ENCODE measurements at regions not wholly inside any gene's neighbourhood (a gene's known extent, or its start where the extent isn't known, plus 50 kb on each side); places are given as distances from the start of the nearest gene placed in this dataset.
"Not testable (repeated sequence)": the region's sequence is repeated elsewhere in the genome, so short reads cannot be mapped to it uniquely, and the experiment has no call there.

DNA sequence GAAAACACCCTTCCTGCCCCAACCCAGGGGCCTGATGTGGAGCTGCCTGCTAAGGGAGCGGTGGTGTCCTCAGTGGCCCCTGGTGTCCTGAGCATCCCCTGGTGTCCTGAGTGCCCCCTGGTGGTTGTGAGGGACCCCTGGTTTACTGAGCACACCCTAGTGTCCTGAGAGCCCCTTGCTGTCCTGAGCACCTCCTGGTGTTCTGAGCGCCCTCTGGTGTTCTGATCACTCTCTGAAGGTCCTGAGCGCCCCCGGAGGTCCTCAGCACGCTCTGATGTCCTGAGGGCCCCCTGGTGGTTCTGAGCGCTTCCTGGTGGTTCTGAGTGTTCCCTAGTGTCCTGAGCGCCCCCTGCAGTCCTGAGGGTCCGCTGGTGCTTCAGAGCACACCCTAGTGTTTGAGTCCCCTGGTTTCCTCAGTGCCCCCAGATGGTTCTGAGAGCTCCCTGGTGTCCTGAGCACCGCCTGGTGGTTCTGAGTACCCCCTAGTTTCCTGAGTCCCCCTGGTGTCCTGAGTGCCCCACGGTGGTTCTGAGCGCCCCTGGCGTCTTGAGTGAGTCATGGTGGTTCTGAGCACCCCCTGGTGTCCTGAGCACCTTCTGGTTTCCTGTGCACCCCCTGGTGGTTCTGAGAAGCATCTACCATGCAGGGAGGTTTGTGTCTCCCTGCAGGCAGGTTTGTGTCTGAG lies 1004.2 kb downstream of the TMEM121 start:
- DNase-seq: no peak

DNA sequence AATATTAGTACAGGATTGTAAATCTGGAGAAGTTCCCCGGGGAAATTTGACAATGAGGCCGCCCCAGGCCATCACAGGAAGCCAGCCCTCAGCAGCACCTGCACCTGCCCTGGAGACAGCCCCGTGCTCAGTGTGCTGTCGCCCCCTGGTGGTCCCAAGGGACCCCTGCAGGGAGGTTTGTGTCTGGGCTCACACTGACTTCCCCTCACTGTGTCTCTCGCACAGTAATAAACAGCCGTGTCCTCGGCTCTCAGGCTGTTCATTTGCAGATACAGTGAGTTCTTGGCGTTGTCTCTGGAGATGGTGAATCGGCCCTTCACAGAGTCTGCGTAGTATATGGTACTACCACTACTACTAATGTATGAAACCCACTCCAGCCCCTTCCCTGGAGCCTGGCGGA lies 1011.2 kb downstream of the TMEM121 start:
- not testable (repeated sequence) for DNase-seq

DNA sequence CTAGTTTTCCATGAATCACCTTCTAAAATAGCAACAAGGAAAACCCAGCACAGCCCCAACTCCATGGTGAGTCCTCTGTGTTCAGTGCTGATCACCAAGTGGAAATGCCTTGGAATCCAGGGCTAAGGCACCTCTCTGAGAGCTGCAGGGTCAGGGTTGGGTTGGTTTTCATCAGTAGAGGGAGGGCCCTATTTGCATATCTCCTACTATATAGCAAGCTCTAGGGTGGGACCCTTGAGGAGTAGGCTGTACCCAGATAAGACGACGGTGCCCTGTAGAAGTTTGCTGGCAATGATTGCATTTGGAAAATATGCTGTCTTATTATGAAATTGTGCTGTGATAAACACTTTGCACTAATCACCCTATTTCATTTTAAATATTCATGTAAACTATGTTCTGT lies 1011.8 kb downstream of the TMEM121 start:
- no peak for DNase-seq

DNA sequence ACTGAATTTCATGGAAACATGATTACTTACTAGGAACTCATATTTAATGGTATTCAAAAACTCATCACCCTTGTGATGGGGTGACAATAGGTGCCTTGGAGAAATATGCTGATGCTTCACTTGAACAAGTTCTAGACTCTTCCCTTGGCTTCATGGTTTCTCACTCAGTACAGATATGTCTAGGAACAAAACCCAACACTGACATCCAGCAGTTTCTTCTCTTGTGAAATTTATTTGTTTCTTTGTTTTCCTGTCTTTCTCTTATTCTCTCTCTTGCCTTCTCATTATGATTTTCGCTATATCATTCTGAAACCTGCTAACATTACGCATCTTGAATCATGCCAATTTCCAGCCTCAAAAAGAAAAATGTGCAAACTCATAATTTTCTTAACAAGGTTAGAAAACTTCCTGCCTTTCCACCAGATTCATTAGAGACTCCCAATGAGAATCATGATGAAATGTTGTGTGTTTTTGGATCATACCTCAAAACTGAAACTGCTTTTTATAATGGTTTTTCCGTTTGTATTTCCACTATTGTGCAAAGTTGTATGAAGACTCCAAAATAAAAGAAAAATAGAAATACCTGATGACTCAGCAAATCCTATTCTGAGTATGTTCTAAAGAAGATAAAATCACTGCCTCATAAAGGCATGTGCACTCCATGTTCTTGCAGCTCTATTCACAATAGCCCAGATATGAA lies 1021.5 kb downstream of the TMEM121 start:
- DNase-seq: no peak

DNA sequence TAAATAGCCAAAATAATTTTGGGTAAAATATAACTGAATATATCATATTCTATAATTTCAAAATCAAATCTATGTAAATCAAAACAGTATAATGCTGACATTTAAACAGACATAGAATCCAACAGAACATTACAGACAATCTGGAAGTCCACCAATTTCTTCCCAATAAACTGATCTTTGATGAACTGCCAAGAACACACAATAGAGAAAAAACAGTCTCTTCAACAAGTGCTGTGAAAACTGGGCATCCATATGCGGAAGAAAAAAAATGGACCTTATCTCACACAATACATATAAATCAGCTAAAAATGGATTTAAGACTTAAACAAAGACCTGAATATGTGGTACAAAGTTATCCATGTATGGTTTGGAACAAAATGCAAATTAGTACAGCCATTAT lies 1022.7 kb downstream of the TMEM121 start:
- DNase-seq: no peak

DNA sequence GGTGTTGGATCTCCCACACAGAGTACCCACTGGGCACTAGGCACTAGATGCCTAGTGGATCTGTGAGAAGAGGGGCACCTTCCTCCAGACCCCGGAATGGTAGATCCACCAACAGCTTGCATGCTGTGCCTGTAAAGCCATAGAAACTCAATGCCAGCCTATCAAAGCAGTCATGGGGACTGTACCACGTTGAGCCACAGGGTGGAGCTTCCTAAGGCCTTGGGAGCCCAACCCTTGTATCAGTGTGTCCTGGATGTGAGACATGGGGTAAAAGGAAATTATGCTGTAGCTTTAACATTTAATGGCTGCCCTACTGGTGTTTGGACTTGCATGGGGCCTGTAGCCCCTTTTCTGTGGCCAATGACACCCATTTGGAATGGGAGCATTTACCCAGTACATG lies 1024.9 kb downstream of the TMEM121 start:
- no peak for DNase-seq

DNA sequence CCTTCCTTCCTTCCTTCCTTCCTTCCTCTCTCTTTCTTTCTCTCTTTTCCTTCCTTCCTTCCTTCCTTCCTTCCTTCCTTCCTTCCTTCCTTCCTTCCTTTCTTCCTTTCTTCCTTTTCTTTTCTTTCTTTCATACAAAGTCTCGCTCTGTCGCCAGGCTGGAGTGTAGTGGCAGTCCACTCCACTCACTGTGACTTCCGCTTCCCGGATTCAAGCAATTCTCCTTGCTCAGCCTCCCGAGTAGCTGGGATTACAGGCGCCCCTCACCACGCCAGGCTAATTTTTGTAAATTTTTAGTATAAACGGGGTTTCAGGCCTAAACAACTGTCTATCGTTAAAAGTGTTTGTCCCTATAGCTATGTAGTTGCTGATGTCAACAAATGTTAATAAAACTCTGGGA lies 1029.8 kb downstream of the TMEM121 start:
- not testable (repeated sequence) for DNase-seq

DNA sequence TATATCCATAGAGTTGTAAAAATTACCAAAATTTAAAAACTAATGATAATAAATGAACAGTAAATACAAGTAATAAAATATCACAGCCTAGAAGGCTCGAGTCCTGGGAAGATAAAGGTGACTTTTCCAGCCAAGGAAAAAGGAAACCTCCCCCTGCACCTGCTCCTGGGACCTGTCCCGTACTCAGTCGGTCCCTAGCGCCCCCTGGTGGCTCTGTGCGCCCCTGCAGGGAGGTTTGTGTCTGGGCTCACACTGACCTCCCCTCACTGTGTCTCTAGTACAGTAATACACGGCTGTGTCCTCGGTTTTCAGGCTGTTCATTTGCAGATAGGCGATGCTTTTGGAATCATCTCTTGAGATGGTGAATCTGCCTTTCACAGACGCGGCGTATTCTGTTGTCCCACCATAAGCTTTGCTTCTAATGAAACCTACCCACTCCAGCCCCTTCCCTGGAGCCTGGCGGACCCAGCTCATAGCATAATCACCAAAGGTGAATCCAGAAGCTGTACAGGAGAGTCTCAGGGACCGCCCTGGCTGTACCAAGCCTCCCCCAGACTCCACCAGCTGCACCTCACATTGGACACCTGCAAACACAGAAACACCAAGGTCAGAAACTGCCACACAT lies 1030.4 kb downstream of the TMEM121 start:
- no peak for DNase-seq

DNA sequence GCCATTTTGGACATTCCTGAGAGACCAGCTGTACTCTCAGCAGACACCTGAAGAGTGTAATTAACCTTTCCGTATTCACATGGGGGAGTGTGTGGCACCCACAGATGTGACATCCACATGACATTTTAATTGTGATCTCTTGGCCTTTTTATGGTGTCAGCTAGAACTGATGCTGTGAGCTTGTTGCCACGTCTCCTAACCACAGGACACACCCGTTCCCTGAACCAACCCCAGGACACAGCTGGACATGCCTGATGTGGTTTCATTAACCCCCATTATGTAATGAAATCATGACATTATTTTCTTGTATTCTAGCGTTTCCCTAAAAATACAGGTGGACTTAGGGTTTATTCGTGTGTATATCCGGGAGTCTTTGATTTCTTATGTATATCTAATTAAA lies 1036.1 kb downstream of the TMEM121 start:
- no peak for DNase-seq

DNA sequence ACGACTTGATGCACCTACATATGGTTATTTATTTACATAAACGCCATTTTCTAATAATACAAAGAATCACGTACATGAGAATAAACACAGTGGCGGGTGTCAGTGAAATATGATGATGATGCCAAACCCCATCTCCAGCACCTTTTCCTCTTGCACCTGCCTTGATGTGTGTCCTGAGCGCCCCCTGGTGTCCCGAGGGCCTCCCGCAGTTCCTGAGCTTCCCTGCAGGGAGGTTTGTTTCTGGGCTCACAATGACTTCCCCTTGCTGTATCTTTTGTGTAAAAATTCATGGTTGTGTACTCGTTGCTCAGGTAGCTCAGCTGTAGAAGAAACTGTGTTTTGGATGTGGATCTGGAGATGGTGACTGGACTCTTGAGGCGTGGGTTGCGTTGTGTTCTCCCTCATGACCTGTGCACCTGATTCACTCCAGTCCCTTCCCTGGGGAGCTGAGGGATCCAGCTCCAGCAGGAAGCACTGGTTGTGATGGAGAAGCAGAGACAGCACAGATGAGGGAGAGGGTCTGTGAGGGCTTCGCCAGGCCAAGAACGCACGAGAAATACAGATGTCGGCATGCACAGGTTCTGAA lies 1037.8 kb downstream of the TMEM121 start:
- DNase-seq: no peak

DNA sequence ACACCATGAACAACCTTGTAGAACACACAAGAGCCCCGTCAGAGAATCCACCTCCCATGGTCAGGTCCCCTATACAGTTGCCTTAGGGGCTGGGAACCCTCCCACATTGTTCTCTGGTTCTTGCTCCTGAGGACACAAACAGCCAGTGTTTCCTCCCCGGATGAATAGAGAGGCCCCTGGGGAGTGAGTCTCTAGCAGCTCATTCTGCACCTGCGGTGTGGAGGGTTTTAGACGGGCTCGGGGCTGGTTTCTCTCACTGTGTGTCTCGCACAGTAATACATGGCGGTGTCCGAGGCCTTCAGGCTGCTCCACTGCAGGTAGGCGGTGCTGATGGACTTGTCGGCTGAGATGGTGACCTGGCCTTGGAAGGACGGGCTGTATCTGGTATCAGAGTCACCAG lies 1052.1 kb downstream of the TMEM121 start:
- DNase-seq: no peak

DNA sequence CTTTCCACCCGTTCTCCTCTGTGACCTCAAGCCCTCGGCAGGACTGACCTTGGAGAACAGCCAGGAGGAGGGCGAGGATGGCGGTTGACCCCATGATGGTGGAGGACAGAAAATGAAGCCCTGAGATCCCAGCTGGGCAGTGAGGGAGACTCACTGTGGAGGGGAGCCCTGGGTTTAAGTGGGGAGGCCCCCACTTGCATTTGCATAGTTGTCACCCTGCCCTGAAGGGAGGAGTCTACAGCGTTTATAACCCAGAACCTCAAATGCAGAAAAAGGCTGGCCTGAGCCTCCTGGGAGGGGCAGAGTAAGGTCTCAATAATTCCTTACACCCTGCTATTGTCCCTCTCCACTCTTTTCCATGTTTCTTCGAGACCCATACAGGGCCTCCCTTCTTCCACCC lies 1052.7 kb downstream of the TMEM121 start:
- no peak for DNase-seq

DNA sequence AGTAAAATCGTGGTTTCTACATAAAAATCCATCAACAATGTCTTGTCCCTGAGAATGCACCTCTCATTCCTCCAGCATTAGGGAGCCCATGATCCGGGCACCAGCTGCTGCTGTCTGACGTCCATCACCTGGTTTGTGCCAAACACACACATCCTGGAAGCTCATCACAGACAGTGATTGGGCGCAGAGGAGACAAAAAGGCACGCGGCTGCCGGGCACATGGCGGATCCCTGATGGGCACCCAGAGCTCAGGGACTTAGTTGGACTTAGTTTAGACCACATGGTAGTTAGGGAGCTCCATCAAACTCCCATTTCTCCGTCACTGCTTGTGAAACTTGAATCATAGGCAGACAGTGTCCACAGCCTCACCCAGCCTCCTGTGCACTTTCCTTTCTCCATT lies 1059.3 kb downstream of the TMEM121 start:
- no peak for DNase-seq

DNA sequence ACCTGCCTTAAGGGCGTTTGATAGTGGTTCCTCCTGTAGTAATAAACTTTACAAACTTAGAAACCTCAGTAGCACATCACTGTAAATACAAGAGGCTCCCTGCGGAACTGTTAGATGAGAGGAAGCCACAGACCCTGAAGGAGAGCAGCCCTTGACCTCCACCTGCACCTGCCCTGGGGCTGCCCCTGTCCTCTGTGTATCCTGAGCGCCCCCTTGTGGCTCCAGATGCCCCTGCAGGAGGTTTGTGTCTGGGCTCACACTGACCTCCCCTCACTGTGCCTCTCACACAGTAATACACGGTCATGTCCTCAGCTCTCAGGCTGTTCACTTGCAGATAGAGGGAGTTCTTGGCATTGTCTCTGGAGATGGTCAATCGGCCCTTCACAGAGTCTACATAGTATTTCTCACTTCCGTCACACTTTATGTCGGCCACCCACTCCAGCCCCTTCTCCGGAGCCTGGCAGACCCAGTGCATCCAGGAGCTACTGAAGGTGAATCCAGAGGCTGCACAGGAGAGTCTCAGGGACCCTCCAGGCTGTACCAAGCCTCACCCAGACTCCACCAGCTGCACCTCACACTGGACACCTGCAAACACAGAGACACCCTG lies 1059.8 kb downstream of the TMEM121 start:
- no peak for DNase-seq

DNA sequence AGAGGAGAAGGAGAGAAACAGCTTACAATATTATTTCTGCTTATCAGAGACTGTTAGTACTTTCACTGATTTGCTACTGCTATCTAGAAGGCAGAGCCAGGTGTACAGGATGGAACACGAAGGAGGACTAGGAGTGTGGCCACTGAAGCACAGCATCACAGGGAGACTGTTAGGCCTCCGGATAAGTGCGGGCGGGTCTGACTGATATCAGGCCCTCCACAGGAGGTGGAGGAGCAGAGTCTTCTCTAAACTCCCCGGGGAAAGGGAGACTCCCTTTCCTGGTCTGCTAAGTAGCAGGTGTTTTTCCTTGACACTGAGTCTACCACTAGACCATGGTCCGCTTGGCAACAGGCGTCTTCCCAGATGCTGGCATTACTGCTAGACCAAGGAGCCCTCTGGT lies 1065.2 kb downstream of the TMEM121 start:
- DNase-seq: not testable (repeated sequence)

DNA sequence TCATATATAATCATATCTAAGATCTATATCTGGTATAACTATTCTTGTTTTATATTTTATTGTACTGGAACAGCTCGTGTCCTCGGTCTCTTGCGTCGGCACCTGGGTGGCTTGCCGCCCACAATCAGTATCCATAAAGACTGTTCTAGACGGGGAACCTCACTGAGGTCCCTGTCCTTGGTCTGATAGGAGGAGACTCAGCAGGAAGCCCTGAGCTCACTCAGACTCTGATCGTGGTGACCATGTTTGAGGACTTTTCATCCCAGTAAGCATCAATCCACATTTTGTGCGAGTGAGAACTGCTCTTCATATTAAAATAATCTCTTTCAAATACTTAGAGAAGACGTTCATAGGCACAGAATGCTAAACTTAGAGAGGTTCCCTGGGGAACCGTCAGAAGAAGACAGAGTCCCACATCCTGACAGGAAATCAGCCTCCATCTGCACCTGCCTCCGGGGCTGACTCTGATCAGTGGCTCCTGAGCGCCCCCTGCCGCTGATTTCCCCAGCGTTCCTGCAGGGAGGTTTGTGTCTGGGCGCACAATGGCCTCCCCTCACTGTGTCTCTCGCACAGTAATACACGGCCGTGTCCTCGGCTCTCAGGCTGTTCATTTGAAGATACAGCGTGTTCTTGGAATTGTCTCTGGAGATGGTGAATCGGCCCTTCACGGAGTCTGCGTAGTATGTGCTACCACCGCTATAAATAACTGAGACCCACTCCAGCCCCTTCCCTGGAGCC lies 1065.9 kb downstream of the TMEM121 start:
- not testable (repeated sequence) for DNase-seq

DNA sequence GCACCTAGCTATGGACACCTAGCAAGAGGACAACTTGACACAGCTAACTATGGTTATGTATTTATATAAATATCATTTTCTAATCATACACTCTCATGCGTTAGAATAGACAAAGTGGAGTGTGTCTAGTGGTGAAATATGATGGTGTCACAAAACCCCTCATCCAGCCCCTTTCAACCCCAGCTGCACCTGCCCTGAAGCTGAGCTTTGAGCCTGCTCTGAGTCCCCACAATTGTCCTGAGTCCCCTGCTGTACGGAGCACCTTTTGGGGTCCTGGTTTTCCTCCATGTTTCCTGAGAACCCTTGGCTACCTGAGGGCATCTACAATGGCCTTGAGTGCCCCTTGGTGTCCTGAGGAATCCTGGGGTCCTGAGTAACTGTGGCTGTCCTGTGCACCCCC lies 1072.8 kb downstream of the TMEM121 start:
- DNase-seq: no peak

DNA sequence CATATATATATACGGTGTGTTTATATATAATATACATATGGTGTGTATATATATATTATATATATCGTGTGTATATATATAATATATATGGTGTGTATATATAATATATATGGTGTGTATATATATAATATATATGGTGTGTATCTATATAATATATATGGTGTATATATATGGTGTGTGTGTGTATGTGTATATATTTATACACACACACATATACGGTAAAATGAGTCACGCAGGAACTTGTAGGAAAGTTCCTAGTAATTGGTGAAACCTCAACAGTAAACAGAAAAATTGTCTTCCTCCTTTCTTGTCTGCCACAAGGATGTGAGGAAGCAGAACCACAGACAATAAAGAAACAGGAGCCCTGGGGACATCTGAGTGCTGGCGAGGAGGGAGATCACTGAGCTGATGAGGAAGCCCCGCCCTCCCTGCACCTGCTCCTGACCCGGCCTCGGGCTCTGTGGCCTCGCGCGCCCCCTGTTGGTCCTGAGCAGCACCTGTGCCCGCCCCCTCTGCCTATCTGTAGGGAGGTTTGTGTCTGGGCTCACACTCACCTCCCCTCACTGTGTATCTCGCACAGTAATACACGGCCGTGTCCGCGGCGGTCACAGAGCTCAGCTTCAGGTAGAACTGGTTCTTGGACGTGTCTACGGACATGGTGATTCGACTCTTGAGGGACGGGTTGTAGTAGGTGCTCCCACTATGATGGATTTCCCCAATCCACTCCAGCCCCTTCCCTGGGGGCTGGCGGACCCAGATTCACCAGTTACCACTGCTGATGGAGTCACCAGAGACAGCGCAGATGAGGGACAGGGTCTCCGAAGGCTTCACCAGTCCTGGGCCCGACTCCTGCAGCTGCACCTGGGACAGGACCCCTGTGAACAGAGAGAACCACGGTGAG lies 1079.4 kb downstream of the TMEM121 start:
- DNase-seq: no peak

DNA sequence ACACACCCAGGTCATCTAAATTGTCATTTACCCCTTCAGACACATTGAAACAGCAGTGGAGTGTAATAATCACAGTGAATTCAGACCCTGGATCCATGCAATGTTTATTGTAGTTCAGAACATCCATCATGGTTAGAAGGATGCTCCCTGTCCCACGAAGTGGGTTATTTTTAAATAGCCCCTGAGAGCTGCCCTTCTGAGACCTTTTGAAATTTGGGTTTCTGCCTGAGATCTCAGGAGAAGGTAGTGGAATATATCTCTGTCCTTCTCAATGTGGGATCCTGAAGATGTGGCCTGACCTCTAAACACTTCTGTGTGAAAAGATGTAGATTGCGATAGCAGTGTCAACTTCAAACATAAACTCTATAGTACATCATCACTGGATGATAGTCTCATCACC lies 1080.6 kb downstream of the TMEM121 start:
- no peak for DNase-seq

DNA sequence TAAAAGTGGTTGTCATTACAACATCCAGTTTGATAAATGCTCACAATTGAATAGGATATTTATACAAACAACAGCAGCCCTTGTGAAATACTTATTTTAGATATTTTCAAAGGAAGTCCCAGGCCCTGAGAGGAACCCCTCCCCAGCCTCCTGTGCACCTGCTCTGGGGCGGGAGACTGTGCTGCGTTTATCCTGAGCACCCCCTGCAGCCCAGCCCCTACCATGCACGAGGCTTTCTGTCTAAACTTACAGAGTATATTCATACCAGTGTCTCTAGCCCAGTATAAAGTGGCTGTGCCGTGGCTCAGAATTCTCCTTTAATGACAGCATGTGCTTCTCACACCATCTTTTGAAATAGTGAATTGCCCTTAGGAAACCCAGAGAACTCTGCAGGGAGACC lies 1084.3 kb downstream of the TMEM121 start:
- no peak for DNase-seq

DNA sequence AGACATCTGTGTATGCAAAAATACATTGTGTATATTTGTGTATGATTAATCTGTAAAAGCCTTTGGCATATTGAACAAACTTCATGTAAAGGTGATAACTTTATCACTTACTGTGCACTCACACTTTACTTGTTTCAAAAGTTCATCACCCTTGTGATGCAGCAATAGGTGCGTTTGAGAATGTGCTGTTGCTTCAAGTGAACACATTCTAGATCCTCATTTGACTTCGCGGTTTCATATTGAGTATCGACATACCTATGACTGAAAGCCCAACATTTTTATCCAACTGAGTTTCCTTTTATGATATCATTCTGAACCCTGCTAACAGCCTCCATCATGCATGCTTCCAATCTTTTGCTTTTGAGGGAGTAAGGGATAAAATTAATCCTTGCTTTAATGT lies 1086.9 kb downstream of the TMEM121 start:
- DNase-seq: no peak

DNA sequence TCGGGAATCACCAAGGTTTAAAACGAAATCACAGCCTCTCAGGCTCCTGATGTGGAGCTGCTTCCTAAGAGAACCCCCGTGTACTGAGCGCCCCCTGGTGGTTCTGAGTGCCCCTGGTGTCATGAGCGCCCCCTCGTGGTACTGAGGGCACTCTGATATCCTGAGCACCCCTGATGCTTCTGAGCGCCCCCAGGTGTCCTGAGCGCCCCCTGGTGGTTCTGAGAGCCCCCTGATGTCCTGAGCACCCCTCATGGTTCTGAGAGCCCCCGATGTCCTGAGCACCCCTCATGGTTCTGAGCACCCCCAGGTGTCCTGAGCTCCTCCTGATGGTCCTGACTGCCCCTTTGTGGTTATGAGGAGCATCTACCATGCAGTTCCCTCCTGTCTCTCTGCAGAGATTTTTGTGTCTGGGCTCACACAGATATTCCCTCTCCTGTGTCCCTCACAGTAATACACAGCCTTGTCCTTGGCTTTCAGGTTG lies 1092.1 kb downstream of the TMEM121 start:
- DNase-seq: not testable (repeated sequence)

Measured in NCI-H524 treated with DMSO at 0.1 percent for 48 hours (cell line).